Transverse colon (tissue), 3 donors: ENCODE measurements at regions not wholly inside any gene's neighbourhood (a gene's known extent, or its start where the extent isn't known, plus 50 kb on each side); places are given as distances from the start of the nearest gene placed in this dataset.

Experiments used
- CTCF ChIP-seq, 5 experiments: fragments of 200-600 bp in 3 of 5; fragments of 450-650 bp in 2 of 5; sonication (generic) in 3 of 5; IDR thresholded peaks; 1 replicate in 2 of 5; 2 replicates in 3 of 5; pipeline ENCODE4 v1.5.1; 2016 to 2017; ENCODE audit warnings: antibody characterized with exemption in 5 of 5, inconsistent platforms in 3 of 5, mild to moderate bottlenecking in 2 of 5, moderate library complexity in 1 of 5
- EP300 ChIP-seq: sonication (generic); formaldehyde crosslinking; IDR thresholded peaks from one replicate; pipeline ENCODE4 v1.6.1; 2017; ENCODE audit warnings: antibody characterized with exemption, low read depth

- TF ChIP-seq CTCF (IDR thresholded peaks at IDR 0.05) (no peak), EP300 (no peak)
These were observed 258.5 kb upstream of the ADGRL2 start for GRCh38 chr1:81542196-81542595.
